Lower leg skin (tissue), 3 donors: ENCODE measurements at regions not wholly inside any gene's neighbourhood (a gene's known extent, or its start where the extent isn't known, plus 50 kb on each side); places are given as distances from the start of the nearest gene placed in this dataset.

ENCODE experiments used
- CTCF ChIP-seq, 3 donors: fragments of 450-650 bp; IDR thresholded peaks; one replicate each; pipeline ENCODE4 v1.5.1; 2016; ENCODE audit warnings: antibody characterized with exemption in 3 of 3, mild to moderate bottlenecking in 3 of 3, moderate library complexity in 2 of 3
- POLR2A ChIP-seq, 2 donors: fragments of 450-650 bp; IDR thresholded peaks; one replicate each; pipeline ENCODE4 v1.6.1; 2016 to 2017; ENCODE audit warnings: antibody characterized with exemption in 2 of 2, mild to moderate bottlenecking in 1 of 2, moderate library complexity in 1 of 2

- TF ChIP-seq CTCF (IDR thresholded peaks at IDR 0.05) (no peak), POLR2A (IDR thresholded peaks at IDR 0.05) (no peak)
Observed at GRCh38 chr6:153588330-153588729, 450.7 kb upstream of the OPRM1 start.
